ENCODE measurements at regions not wholly inside any gene's neighbourhood (a gene's known extent, or its start where the extent isn't known, plus 50 kb on each side); places are given as distances from the start of the nearest gene placed in this dataset.

DNA sequence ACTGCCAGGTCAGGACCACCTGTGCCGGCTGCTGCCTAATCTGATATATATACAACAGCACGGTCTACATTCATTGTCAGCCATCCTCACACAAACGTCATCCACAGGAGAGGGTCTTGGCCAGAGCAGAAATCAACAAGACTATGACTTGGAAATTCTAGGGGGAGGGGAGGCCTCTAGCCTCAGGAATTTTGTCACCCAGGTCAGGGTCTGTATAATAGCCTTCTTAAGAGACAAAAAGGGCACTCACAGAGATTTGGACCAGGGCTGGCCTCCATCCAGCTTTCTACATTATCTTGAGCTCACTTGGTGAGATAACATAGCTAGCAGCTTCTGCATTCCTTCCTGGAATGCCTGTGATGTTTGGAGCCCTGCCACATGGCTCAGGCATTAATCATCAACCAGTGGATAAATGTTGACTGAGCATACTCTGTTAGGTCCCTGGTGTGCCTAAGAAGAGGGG, 50.4 kb upstream of the CTIF start:
- no peak overlapping the region for H3K4me3 ChIP-seq
- peaks cover 4 to 15% (median 12%) of the 10 kb centered on the region in 4 donors for H3K4me1 ChIP-seq
- no peaks in the 10 kb centered on the region for H3K9me3 ChIP-seq
- intact Hi-C loops (cut with DNase I) = loop anchor here (5.0 kb wide), 1 partner anchor 44 kb away; no protein-coding TSS in a partner anchor
- no peaks in the 10 kb centered on the region for H3K36me3 ChIP-seq
- H3K27ac ChIP-seq (replicated peaks in 1 of 4) = no peak overlapping the region
- 36% methylated on average over 3 of the region's 3 CpGs for WGBS
- peak in 1 of 2 donors; percentile 64 for TF ChIP-seq POLR2AphosphoS5 (IDR thresholded peaks at IDR 0.05)
- TF ChIP-seq, protein P1, sequence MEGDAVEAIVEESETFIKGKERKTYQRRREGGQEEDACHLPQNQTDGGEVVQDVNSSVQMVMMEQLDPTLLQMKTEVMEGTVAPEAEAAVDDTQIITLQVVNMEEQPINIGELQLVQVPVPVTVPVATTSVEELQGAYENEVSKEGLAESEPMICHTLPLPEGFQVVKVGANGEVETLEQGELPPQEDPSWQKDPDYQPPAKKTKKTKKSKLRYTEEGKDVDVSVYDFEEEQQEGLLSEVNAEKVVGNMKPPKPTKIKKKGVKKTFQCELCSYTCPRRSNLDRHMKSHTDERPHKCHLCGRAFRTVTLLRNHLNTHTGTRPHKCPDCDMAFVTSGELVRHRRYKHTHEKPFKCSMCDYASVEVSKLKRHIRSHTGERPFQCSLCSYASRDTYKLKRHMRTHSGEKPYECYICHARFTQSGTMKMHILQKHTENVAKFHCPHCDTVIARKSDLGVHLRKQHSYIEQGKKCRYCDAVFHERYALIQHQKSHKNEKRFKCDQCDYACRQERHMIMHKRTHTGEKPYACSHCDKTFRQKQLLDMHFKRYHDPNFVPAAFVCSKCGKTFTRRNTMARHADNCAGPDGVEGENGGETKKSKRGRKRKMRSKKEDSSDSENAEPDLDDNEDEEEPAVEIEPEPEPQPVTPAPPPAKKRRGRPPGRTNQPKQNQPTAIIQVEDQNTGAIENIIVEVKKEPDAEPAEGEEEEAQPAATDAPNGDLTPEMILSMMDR (IDR thresholded peaks at IDR 0.05) = no peak
- TF ChIP-seq POLR2A (IDR thresholded peaks at IDR 0.05; ENCODE audit: low read depth) = no peak
- H3K27me3 ChIP-seq = no peaks in the 10 kb centered on the region
- DNase-seq (ENCODE audit: extremely low spot score) = no peak

DNA sequence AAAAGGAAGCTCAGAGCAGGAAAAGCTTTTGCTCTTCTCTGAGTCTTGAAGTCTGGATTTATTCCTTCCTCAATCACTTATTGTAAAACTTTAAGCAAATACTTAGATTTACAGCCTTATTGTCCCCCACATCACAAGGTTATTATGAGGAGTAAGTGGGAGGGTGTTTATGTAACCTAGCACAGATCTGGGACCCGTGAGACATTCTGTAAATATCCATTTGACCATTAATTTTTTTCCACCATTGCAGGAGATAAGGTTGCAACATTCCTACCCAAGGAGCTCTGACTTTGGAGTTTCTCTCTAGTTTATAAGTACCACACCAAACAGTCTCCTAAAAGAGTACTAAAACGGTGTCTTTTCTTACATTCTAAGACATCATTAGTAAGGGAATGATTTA, 52.1 kb upstream of the CTIF start:
- TF ChIP-seq POLR2A (IDR thresholded peaks at IDR 0.05; ENCODE audit: low read depth) = no peak
- no peak for TF ChIP-seq POLR2AphosphoS5 (IDR thresholded peaks at IDR 0.05)
- TF ChIP-seq EP300 (IDR thresholded peaks at IDR 0.05) = no peak
- TF ChIP-seq, protein P1 (IDR thresholded peaks at IDR 0.05) = no peak
- peaks cover 4 to 12% (median 10%) of the 10 kb centered on the region in 4 donors for H3K4me1 ChIP-seq
- H3K9me3 ChIP-seq = no peaks in the 10 kb centered on the region
- intact Hi-C loops (cut with DNase I) = loop anchor here (5.0 kb wide), 1 partner anchor 46 kb away; no protein-coding TSS in a partner anchor
- H3K27me3 ChIP-seq = no peaks in the 10 kb centered on the region
- H3K4me3 ChIP-seq = no peak overlapping the region
- DNase-seq (ENCODE audit: extremely low spot score) = no peak
- WGBS = 68% methylated on average over 2 of the region's 2 CpGs
- H3K27ac ChIP-seq (replicated peaks in 1 of 4) = no peak overlapping the region
- H3K36me3 ChIP-seq = no peaks in the 10 kb centered on the region

DNA sequence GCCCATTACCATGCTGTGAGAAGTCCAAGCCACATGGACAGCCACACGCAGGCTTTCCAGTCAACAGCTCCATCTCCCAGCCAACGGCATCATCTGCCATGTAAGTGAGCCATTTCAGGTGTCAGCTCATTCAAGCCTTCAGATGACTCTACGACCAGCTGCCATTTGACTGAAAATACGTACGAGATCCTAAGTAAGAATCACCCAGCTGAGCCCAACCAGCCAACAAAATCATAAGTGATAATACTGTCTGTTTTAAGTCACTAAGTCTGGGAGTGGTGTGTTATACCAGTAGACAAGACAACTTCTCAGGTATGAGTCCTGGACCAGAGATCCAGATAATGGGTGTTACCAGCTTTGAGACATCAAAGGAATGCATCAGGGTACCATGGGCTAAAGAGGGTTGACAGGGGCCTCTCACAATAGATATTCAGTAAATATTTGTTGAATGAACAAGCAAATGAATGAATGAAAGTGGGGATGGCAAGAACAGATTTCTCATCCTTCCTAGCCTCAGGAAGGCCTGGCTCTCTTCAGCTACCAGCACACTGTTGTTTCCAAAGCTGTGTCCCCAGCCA, 52.9 kb upstream of the CTIF start:
- DNase-seq (ENCODE audit: extremely low spot score) = no peak
- intact Hi-C loops (cut with DNase I) = loop anchor here (5.0 kb wide), 1 partner anchor 46 kb away; no protein-coding TSS in a partner anchor
- Histone ChIP-seq H3K27ac (replicated peaks in 1 of 4) (no peak overlapping the region), H3K36me3 (no peaks in the 10 kb centered on the region), H3K27me3 (no peaks in the 10 kb centered on the region), H3K4me1 (peaks cover 4 to 12% (median 10%) of the 10 kb centered on the region in 4 donors), H3K9me3 (no peaks in the 10 kb centered on the region), H3K4me3 (no peak overlapping the region)
- TF ChIP-seq POLR2AphosphoS5 (IDR thresholded peaks at IDR 0.05) (no peak), POLR2A (IDR thresholded peaks at IDR 0.05; ENCODE audit: low read depth) (no peak), EP300 (IDR thresholded peaks at IDR 0.05) (no peak)
- TF ChIP-seq, protein P1 (IDR thresholded peaks at IDR 0.05) = no peak
- WGBS = 77% methylated on average over 5 of the region's 5 CpGs

DNA sequence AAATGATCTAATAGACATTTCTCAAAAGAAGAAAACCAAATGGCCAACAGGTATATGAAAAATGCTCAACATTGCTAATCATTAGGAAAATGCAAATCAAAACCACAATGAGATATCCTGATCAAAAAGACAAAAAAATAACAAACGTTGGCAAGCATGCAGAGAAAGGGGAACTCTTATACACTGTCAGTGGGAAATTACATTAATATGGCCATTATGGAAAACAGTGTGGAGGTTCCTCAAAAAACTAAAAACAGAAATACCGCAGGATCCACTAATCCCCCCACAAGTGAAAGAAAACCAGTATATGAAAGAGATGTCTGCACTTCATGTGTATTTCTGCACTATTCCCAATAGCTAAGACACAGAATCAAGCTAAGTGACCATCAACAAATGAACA, 57.7 kb upstream of the CTIF start:
- Histone ChIP-seq H3K36me3 (no peaks in the 10 kb centered on the region), H3K4me1 (peaks cover 0 to 3% (median 0%) of the 10 kb centered on the region in 4 donors), H3K9me3 (peaks cover 0 to 4% (median 0%) of the 10 kb centered on the region in 4 donors), H3K4me3 (no peak overlapping the region), H3K27me3 (no peaks in the 10 kb centered on the region), H3K27ac (replicated peaks in 1 of 4) (no peak overlapping the region)
- TF ChIP-seq POLR2A (IDR thresholded peaks at IDR 0.05; ENCODE audit: low read depth) = no peak
- no peak for TF ChIP-seq POLR2AphosphoS5 (IDR thresholded peaks at IDR 0.05)
- TF ChIP-seq, protein P1 (IDR thresholded peaks at IDR 0.05) = no peak
- TF ChIP-seq EP300 (IDR thresholded peaks at IDR 0.05) = no peak
- 78% methylated on average over 2 of the region's 2 CpGs for whole genome bisulfite sequencing
- intact Hi-C loops (cut with DNase I) = no loop called here
- DNase-seq (ENCODE audit: extremely low spot score) = no peak

Data from esophagus muscularis mucosa (tissue), 4 donors.